Activated naive CD4-positive, alpha-beta T cell treated with anti-CD3 and anti-CD28 coated beads, Interleukin-2, amount 50 U/mL, for 24 hours (primary cell): ENCODE measurements at regions not wholly inside any gene's neighbourhood (a gene's known extent, or its start where the extent isn't known, plus 50 kb on each side); places are given as distances from the start of the nearest gene placed in this dataset.

Source experiments
- H3K27ac Mint-ChIP-seq: one replicate; pipeline ENCODE4 v1.8.0; 2021; ENCODE audit warnings: mild to moderate bottlenecking, mixed read lengths
- H3K27me3 Mint-ChIP-seq: one replicate; pipeline ENCODE4 v1.8.0; 2021; ENCODE audit warnings: mixed read lengths
- H3K36me3 Mint-ChIP-seq: one replicate; pipeline ENCODE4 v1.8.0; 2021; ENCODE audit warnings: mixed read lengths
- H3K4me1 Mint-ChIP-seq: one replicate; pipeline ENCODE4 v1.8.0; 2021; ENCODE audit warnings: mixed read lengths
- H3K4me3 Mint-ChIP-seq: one replicate; pipeline ENCODE4 v1.8.0; 2021; ENCODE audit warnings: mild to moderate bottlenecking, mixed read lengths
- H3K9me3 Mint-ChIP-seq: one replicate; pipeline ENCODE4 v1.8.0; 2021; ENCODE audit warnings: mixed read lengths

- Mint-ChIP-seq H3K27me3 (no peaks in the 10 kb centered on the region), H3K4me3 (no peak overlapping the region), H3K27ac (no peak overlapping the region), H3K36me3 (peaks cover 3% of the 10 kb centered on the region), H3K9me3 (peaks cover 26% of the 10 kb centered on the region), H3K4me1 (no peaks in the 10 kb centered on the region)
Measured at GRCh38 chr16:65679785-65680184, 557.9 kb upstream of the CDH11 start.

- no peak overlapping the region for H3K27ac Mint-ChIP-seq
- H3K9me3 Mint-ChIP-seq, result peaks cover 16% of the 10 kb centered on the region
- H3K27me3 Mint-ChIP-seq, result no peaks in the 10 kb centered on the region
- no peaks in the 10 kb centered on the region for H3K4me1 Mint-ChIP-seq
- no peak overlapping the region for H3K4me3 Mint-ChIP-seq
- no peaks in the 10 kb centered on the region for H3K36me3 Mint-ChIP-seq
Measured at GRCh38 chr16:65675161-65675560, 553.3 kb upstream of the CDH11 start.

- Mint-ChIP-seq H3K4me3 (no peak overlapping the region), H3K36me3 (no peaks in the 10 kb centered on the region), H3K9me3 (peaks cover 10% of the 10 kb centered on the region), H3K27me3 (peaks cover 3% of the 10 kb centered on the region), H3K4me1 (no peaks in the 10 kb centered on the region), H3K27ac (no peak overlapping the region)
Measured at GRCh38 chr16:65672960-65673359, 551.1 kb upstream of the CDH11 start.

GRCh38 chr16:65671071-65671470, 549.2 kb upstream of the CDH11 start:
- H3K4me3 Mint-ChIP-seq, result no peak overlapping the region

GRCh38 chr16:65668064-65668595, 546.3 kb upstream of the CDH11 start:
- no peak overlapping the region for H3K27ac Mint-ChIP-seq
- H3K4me3 Mint-ChIP-seq, result no peak overlapping the region
- H3K36me3 Mint-ChIP-seq, result no peaks in the 10 kb centered on the region
- peaks cover 13% of the 10 kb centered on the region for H3K9me3 Mint-ChIP-seq
- peaks cover 3% of the 10 kb centered on the region for H3K27me3 Mint-ChIP-seq
- no peaks in the 10 kb centered on the region for H3K4me1 Mint-ChIP-seq

More at GRCh38 chr16:65671071-65671470, 549.2 kb upstream of the CDH11 start:
- Mint-ChIP-seq H3K27ac (no peak overlapping the region), H3K27me3 (peaks cover 3% of the 10 kb centered on the region), H3K36me3 (no peaks in the 10 kb centered on the region), H3K4me1 (no peaks in the 10 kb centered on the region), H3K9me3 (peaks cover 5% of the 10 kb centered on the region)

- peaks cover 3% of the 10 kb centered on the region for H3K27me3 Mint-ChIP-seq
- H3K9me3 Mint-ChIP-seq, result peaks cover 13% of the 10 kb centered on the region
- no peaks in the 10 kb centered on the region for H3K4me1 Mint-ChIP-seq
- no peak overlapping the region for H3K27ac Mint-ChIP-seq
- no peaks in the 10 kb centered on the region for H3K36me3 Mint-ChIP-seq
- H3K4me3 Mint-ChIP-seq, result no peak overlapping the region
Measured at GRCh38 chr16:65667011-65667578, 545.2 kb upstream of the CDH11 start.

- H3K4me3 Mint-ChIP-seq, result no peak overlapping the region
- H3K9me3 Mint-ChIP-seq, result peaks cover 13% of the 10 kb centered on the region
- H3K27ac Mint-ChIP-seq, result no peak overlapping the region
- H3K27me3 Mint-ChIP-seq, result peaks cover 3% of the 10 kb centered on the region
- H3K36me3 Mint-ChIP-seq, result no peaks in the 10 kb centered on the region
- no peaks in the 10 kb centered on the region for H3K4me1 Mint-ChIP-seq
Measured at GRCh38 chr16:65666132-65666941, 544.5 kb upstream of the CDH11 start.

GRCh38 chr16:65665586-65665985, 543.7 kb upstream of the CDH11 start:
- no peak overlapping the region for H3K4me3 Mint-ChIP-seq
- H3K4me1 Mint-ChIP-seq, result no peaks in the 10 kb centered on the region
- peaks cover 13% of the 10 kb centered on the region for H3K9me3 Mint-ChIP-seq
- no peak overlapping the region for H3K27ac Mint-ChIP-seq
- H3K36me3 Mint-ChIP-seq, result no peaks in the 10 kb centered on the region
- peaks cover 3% of the 10 kb centered on the region for H3K27me3 Mint-ChIP-seq

GRCh38 chr16:65663774-65664173, 541.9 kb upstream of the CDH11 start:
- Mint-ChIP-seq H3K27ac (no peak overlapping the region), H3K27me3 (no peaks in the 10 kb centered on the region), H3K36me3 (no peaks in the 10 kb centered on the region), H3K4me3 (no peak overlapping the region), H3K4me1 (no peaks in the 10 kb centered on the region), H3K9me3 (peaks cover 8% of the 10 kb centered on the region)

GRCh38 chr16:65662256-65662655, 540.4 kb upstream of the CDH11 start:
- no peak overlapping the region for H3K27ac Mint-ChIP-seq
- peaks cover 8% of the 10 kb centered on the region for H3K9me3 Mint-ChIP-seq
- H3K36me3 Mint-ChIP-seq, result no peaks in the 10 kb centered on the region
- peaks cover 1% of the 10 kb centered on the region for H3K27me3 Mint-ChIP-seq
- no peak overlapping the region for H3K4me3 Mint-ChIP-seq
- H3K4me1 Mint-ChIP-seq, result no peaks in the 10 kb centered on the region

GRCh38 chr16:65661558-65661957, 539.7 kb upstream of the CDH11 start:
- Mint-ChIP-seq H3K4me1 (no peaks in the 10 kb centered on the region), H3K4me3 (no peak overlapping the region), H3K27me3 (peaks cover 1% of the 10 kb centered on the region), H3K36me3 (no peaks in the 10 kb centered on the region), H3K27ac (no peak overlapping the region), H3K9me3 (peaks cover 8% of the 10 kb centered on the region)

GRCh38 chr16:65660390-65660789, 538.5 kb upstream of the CDH11 start:
- Mint-ChIP-seq H3K27me3 (peaks cover 1% of the 10 kb centered on the region), H3K27ac (no peak overlapping the region), H3K36me3 (no peaks in the 10 kb centered on the region), H3K9me3 (peaks cover 8% of the 10 kb centered on the region), H3K4me1 (no peaks in the 10 kb centered on the region), H3K4me3 (no peak overlapping the region)

- Mint-ChIP-seq H3K27me3 (peaks cover 1% of the 10 kb centered on the region), H3K4me1 (no peaks in the 10 kb centered on the region), H3K27ac (no peak overlapping the region), H3K36me3 (no peaks in the 10 kb centered on the region), H3K4me3 (no peak overlapping the region), H3K9me3 (peaks cover 8% of the 10 kb centered on the region)
Measured at GRCh38 chr16:65659758-65660157, 537.9 kb upstream of the CDH11 start.

- Mint-ChIP-seq H3K4me1 (no peaks in the 10 kb centered on the region), H3K4me3 (no peak overlapping the region), H3K27me3 (peaks cover 1% of the 10 kb centered on the region), H3K36me3 (no peaks in the 10 kb centered on the region), H3K9me3 (peaks cover 6% of the 10 kb centered on the region), H3K27ac (no peak overlapping the region)
Measured at GRCh38 chr16:65658787-65659220, 536.9 kb upstream of the CDH11 start.

- no peaks in the 10 kb centered on the region for H3K36me3 Mint-ChIP-seq
Measured at GRCh38 chr16:65658349-65658748, 536.5 kb upstream of the CDH11 start.

GRCh38 chr16:65657556-65657955, 535.7 kb upstream of the CDH11 start:
- H3K36me3 Mint-ChIP-seq, result no peaks in the 10 kb centered on the region
- no peaks in the 10 kb centered on the region for H3K9me3 Mint-ChIP-seq
- no peaks in the 10 kb centered on the region for H3K4me1 Mint-ChIP-seq
- peaks cover 1% of the 10 kb centered on the region for H3K27me3 Mint-ChIP-seq
- no peak overlapping the region for H3K27ac Mint-ChIP-seq
- no peak overlapping the region for H3K4me3 Mint-ChIP-seq

More at GRCh38 chr16:65658349-65658748, 536.5 kb upstream of the CDH11 start:
- no peak overlapping the region for H3K4me3 Mint-ChIP-seq
- H3K4me1 Mint-ChIP-seq, result no peaks in the 10 kb centered on the region
- H3K9me3 Mint-ChIP-seq, result peaks cover 1% of the 10 kb centered on the region
- H3K27me3 Mint-ChIP-seq, result peaks cover 1% of the 10 kb centered on the region
- H3K27ac Mint-ChIP-seq, result no peak overlapping the region
